CD4-positive, alpha-beta T cell treated with Interleukin-6 at 100 ng/mL for 8 hours (primary cell): ENCODE measurements at regions not wholly inside any gene's neighbourhood (a gene's known extent, or its start where the extent isn't known, plus 50 kb on each side); places are given as distances from the start of the nearest gene placed in this dataset.
"Not testable (repeated sequence)": the region's sequence is repeated elsewhere in the genome, so short reads cannot be mapped to it uniquely, and the experiment has no call there.

Experiments used
- DNase-seq: peaks from one replicate; pipeline ENCODE4 v3.0.0-alpha.2; 2020; ENCODE audit warnings: mixed read lengths, low spot score

GRCh38 chr9:33623658-33624586, 99.9 kb downstream of the ANKRD18B start:
- DNase-seq: peak; percentile 64

- DNase-seq: not testable (repeated sequence)
These were observed 104.3 kb downstream of the ANKRD18B start for GRCh38 chr9:33628318-33628717.

- no peak for DNase-seq
These were observed 104.9 kb downstream of the ANKRD18B start for GRCh38 chr9:33628865-33629410.

- DNase-seq: no peak
These were observed 109.6 kb downstream of the ANKRD18B start for GRCh38 chr9:33633636-33634035.

- DNase-seq: no peak
These were observed 113.8 kb downstream of the ANKRD18B start for GRCh38 chr9:33637881-33638280.

GRCh38 chr9:33638391-33638915, 114.4 kb downstream of the ANKRD18B start:
- no peak for DNase-seq

GRCh38 chr9:33645706-33646105, 121.7 kb downstream of the ANKRD18B start:
- no peak for DNase-seq

- no peak for DNase-seq
These were observed 125.4 kb downstream of the ANKRD18B start for GRCh38 chr9:33649463-33649862.

- DNase-seq: no peak
These were observed 127.1 kb downstream of the ANKRD18B start for GRCh38 chr9:33651125-33651524.

GRCh38 chr9:33659921-33660320, 135.4 kb upstream of the PRSS3 start:
- DNase-seq: no peak

GRCh38 chr9:33660772-33661171, 134.6 kb upstream of the PRSS3 start:
- no peak for DNase-seq

GRCh38 chr9:33661176-33661575, 134.2 kb upstream of the PRSS3 start:
- DNase-seq: no peak

GRCh38 chr9:33662871-33663270, 132.5 kb upstream of the PRSS3 start:
- no peak for DNase-seq

- not testable (repeated sequence) for DNase-seq
These were observed 119.1 kb upstream of the PRSS3 start for GRCh38 chr9:33676194-33676745.

- peak; percentile 2 for DNase-seq
These were observed 118.4 kb upstream of the PRSS3 start for GRCh38 chr9:33676746-33677505.

GRCh38 chr9:33677506-33677809, 117.9 kb upstream of the PRSS3 start:
- no peak for DNase-seq

- no peak for DNase-seq
These were observed 117.4 kb upstream of the PRSS3 start for GRCh38 chr9:33677961-33678360.

GRCh38 chr9:33682551-33682950, 112.8 kb upstream of the PRSS3 start:
- DNase-seq: no peak

- DNase-seq: no peak
These were observed 110.5 kb upstream of the PRSS3 start for GRCh38 chr9:33684831-33685230.

GRCh38 chr9:33686942-33687341, 108.4 kb upstream of the PRSS3 start:
- no peak for DNase-seq

GRCh38 chr9:33687779-33688178, 107.6 kb upstream of the PRSS3 start:
- no peak for DNase-seq

GRCh38 chr9:33690143-33690933, 105.0 kb upstream of the PRSS3 start:
- no peak for DNase-seq
